ENCODE measurements at regions not wholly inside any gene's neighbourhood (a gene's known extent, or its start where the extent isn't known, plus 50 kb on each side); places are given as distances from the start of the nearest gene placed in this dataset.

GRCh38 chr7:18420748-18421147, 74.8 kb upstream of the HDAC9 start:
- no peak for DNase-seq

- DNase-seq, result no peak
Observed at GRCh38 chr7:18421297-18422002, 74.1 kb upstream of the HDAC9 start.

GRCh38 chr7:18425227-18425626, 70.3 kb upstream of the HDAC9 start:
- DNase-seq, result no peak

- no peak for DNase-seq
Observed at GRCh38 chr7:18425838-18426445, 69.6 kb upstream of the HDAC9 start.

- no peak for DNase-seq
Observed at GRCh38 chr7:18426564-18427226, 68.9 kb upstream of the HDAC9 start.

GRCh38 chr7:18429547-18429946, 66.0 kb upstream of the HDAC9 start:
- DNase-seq, result no peak

GRCh38 chr7:18430810-18431209, 64.7 kb upstream of the HDAC9 start:
- DNase-seq, result no peak

- DNase-seq, result no peak
Observed at GRCh38 chr7:18434171-18434570, 61.4 kb upstream of the HDAC9 start.

- DNase-seq, result no peak
Observed at GRCh38 chr7:18437101-18437500, 58.4 kb upstream of the HDAC9 start.

GRCh38 chr7:18440934-18441333, 54.6 kb upstream of the HDAC9 start:
- DNase-seq, result no peak

GRCh38 chr7:18444826-18445225, 50.7 kb upstream of the HDAC9 start:
- DNase-seq, result no peak

- no peak for DNase-seq
Observed at GRCh38 chr7:18445483-18445882, 50.1 kb upstream of the HDAC9 start.
